ENCODE measurements at regions not wholly inside any gene's neighbourhood (a gene's known extent, or its start where the extent isn't known, plus 50 kb on each side); places are given as distances from the start of the nearest gene placed in this dataset.
"Not testable (repeated sequence)": the region's sequence is repeated elsewhere in the genome, so short reads cannot be mapped to it uniquely, and the experiment has no call there.

DNA sequence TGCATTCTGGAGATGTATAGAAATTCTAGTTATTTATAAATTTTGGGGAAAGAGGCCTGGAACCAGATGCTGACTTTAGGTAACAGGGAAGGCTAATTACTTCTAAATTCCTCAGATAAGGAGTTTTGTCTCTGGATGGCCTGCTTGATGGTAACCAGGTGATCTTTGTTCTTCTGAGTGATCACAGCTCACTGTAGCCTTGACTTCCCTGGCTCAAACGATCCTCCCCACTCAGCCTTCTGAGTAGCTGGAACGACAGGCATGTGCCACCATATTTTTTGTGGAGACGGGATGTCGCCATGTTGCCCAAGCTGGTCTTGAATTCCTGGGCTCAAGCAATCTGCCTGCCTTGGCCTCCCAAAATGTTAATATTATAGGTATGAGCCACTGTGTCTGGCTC is 54.4 kb upstream of the MSH6 start:
- no peak for DNase-seq (ENCODE audit: low spot score)

- DNase-seq (ENCODE audit: low spot score) = no peak
These were observed 55.0 kb upstream of the MSH6 start for GRCh38 chr2:47727956-47728355.

DNA sequence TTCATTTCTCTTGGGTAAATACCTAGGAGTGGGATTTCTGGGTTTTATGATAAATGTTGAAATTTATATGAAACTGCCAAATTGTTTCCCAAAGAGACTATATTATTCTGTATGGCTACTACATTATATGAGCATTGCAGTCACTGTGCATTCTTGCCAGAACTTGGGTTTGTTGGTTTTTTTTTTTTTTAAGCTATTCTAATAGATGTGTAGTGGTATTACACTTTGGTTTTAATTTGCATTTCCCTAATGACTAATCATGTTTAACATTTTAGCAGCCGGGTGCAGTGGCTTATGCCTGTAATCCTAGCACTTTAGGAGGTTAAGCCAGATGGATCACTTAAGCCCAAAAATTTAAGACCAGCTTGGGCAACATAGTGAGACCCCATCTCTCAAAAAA is 56.0 kb upstream of the MSH6 start:
- not testable (repeated sequence) for DNase-seq (ENCODE audit: low spot score)

GRCh38 chr2:47725808-47726207 is 57.1 kb upstream of the MSH6 start:
- peak; percentile 32 for DNase-seq (ENCODE audit: low spot score)

- no peak for DNase-seq (ENCODE audit: low spot score)
These were observed 58.5 kb upstream of the MSH6 start for GRCh38 chr2:47724221-47724981.

DNA sequence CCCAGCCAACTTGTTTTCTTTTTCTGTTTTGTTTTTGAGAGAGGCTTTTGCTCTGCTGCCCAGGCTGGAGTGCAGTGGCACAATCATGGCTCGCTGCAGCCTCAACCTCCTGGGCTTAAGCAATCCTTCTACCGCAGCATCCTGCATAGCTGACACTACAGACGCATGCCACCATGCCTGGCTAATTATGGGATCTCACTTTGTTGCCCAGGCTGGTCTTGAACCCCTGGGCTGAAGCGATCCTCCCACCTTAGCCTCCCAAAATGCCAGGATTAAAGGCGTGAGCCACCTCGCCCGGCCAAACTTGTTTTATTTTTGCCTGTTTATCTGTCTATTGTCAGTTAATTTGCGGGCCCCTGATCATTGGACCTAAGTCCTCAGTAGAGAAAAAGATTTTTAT is 61.6 kb upstream of the MSH6 start:
- no peak for DNase-seq (ENCODE audit: low spot score)

- DNase-seq (ENCODE audit: low spot score) = no peak
These were observed 62.4 kb upstream of the MSH6 start for GRCh38 chr2:47720559-47720958.

DNA sequence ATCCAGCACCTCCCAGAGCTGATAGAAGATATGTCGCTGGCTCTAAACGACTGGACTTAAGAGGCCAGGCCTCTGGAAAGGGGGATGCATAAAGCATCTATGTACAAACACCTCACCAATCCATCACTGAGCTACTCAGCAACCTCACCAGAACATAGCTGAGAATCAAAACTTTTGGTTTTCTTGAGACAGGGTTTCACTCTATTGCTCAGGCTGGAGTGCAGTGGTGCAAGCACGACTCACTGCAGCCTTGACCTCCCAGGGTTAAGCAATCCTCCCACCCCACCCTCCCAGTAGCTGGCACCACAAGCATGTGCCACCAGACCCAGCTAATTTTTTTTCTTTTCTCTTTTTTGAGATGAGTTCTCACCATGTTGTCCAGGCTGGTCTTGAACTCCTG is 62.9 kb upstream of the MSH6 start:
- DNase-seq (ENCODE audit: low spot score) = no peak

DNA sequence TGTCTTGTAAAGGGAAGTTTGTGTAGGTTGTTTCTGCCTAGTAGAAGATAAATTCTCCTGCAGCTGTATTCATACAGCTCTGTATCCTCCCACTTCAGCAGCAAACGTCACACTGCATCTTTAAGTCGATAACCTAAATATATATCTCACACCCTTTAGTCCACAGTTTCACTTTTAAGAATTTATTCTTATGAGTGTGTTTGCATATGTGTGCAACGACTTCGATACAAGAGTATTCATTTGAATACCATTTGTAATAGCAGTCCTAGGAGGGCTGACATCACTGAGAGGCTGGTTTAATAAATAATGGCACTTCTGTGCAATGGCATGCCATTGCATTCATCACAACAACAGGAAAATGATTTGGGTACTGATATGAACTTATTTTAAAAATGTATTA is 63.8 kb upstream of the MSH6 start:
- no peak for DNase-seq (ENCODE audit: low spot score)

DNA sequence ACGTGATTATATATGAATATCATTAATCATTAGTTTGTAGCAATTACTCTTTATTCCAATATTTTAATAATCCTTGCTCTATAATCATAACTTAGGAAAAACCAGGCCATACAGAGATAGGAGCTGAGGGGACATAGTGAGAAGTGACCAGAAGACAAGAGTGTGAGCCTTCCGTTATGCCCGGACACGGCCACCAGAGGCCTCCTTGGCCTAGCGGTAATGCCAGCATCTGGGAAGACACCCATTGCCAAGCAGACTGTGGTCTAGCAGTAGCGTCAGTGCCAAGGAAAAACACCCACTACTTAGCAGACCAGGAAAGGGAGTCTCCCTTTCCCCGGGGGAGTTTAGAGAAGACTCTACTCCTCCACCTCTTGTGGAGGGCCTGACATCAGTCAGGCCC is 66.6 kb upstream of the MSH6 start:
- not testable (repeated sequence) for DNase-seq (ENCODE audit: low spot score)

GRCh38 chr2:47715552-47715951 is 67.4 kb upstream of the MSH6 start:
- no peak for DNase-seq (ENCODE audit: low spot score)

- no peak for DNase-seq (ENCODE audit: low spot score)
These were observed 74.0 kb upstream of the MSH6 start for GRCh38 chr2:47708801-47709499.

GRCh38 chr2:47704287-47704686 is 78.7 kb upstream of the MSH6 start:
- DNase-seq (ENCODE audit: low spot score) = no peak

GRCh38 chr2:47699533-47700215 is 83.3 kb upstream of the MSH6 start:
- DNase-seq (ENCODE audit: low spot score) = no peak

DNA sequence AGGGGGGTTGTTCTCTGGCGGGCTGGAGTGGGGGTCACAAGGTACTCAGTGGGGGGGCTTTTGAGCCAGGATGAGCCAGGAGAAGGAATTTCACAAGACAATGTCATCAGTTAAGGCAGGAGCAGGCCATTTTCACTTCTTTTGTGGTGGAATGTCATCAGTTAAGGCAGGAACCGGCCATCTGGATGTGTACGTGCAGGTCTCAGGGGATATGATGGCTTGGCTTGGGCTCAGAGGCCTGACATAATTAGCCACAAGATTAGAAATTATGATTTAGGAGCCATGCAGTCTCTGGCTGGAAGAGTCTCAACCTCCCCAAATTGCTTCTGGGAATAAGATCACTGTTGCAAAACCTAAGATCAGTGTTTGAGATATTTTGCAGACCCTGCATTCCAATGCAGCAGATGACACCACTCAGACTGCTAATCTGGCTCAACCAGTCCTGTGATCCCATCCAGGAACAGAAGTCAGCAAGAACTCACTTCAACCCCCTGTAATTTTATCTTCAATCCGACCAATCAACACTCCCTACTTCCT is 84.4 kb upstream of the MSH6 start:
- peak; percentile 95 for DNase-seq (ENCODE audit: low spot score)

- peak; percentile 86 for DNase-seq (ENCODE audit: low spot score)
These were observed 85.1 kb upstream of the MSH6 start for GRCh38 chr2:47697681-47698435.

DNA sequence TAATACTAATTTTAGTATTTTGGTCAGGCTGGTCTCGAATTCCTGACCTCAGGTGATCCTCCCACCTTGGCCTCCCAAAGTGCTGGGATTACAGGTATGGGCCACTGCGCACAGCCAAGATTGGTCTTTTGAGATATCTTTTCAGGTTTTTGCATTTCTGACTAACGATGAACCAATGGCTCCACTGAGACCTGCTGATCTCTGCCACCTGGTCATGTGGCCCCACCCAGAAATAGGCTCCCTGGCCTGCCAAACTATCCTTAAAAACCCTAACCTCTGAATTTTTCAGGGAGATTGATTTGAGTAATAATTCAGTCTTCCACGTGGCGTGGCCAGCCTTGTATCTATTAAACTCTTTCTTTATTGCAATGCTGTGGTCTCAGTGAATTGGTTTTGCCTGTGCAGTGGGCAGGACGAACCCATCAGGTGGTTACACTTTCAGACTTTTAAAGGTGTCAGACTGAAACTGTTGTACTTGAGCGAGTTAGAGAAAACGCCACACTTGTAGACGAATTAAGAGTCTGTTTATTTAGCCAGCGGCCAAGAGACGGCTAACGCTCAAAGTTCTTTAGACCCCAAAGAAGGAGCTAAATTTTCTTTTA is 85.8 kb upstream of the MSH6 start:
- no peak for DNase-seq (ENCODE audit: low spot score)

DNA sequence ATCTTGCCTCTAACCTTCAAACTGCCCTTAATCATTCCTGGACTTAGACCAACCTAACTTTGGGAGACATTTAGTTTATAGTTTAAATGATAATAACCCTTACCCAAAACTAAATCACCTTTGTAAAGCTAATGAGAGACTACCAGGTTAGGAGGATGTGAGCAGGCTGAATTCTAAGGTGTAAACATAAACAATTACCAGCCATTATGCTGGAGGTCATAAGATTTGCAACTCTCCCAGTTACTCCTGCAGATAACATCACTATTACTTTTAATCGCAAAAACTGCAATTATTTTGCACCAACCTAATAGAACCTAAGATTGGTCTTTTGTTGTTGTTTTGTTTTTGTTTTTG is 86.5 kb upstream of the MSH6 start:
- DNase-seq (ENCODE audit: low spot score) = no peak

DNA sequence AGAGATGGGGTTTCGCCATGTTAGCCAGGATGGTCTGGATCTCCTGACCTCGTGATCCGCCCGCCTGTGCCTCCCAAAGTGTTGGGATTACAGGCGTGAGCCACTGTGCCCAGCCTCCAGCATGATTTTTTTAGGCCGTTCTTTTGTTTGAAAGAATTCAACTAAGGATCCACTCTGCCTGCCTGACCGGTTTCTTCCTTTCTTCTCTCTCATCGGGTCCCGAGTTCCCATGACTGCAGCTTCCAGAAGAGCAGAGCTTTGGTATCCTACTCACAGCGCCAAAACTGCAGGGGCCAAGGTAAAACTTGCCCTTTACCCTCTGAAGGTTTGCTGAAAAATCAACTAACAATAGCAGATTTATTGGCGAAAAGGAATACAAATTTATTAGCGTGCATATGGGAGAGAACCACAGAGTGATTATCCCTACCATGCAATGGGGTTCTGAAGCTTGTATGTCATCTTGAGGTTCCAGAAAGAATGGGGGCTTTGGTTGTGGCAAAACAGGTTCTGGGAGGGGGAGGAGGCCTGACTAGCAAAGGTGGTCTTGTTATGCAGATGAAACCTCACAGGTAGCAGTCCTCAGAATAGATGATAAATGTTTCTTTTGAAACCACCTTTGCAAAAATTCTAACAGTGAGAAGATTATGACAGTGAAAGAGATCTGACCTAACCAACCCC is 87.0 kb upstream of the MSH6 start:
- no peak for DNase-seq (ENCODE audit: low spot score)

GRCh38 chr2:47694451-47694850 is 88.5 kb upstream of the MSH6 start:
- not testable (repeated sequence) for DNase-seq (ENCODE audit: low spot score)

Data from umbilical cord (tissue), 1 donor.